ENCODE measurements at regions not wholly inside any gene's neighbourhood (a gene's known extent, or its start where the extent isn't known, plus 50 kb on each side); places are given as distances from the start of the nearest gene placed in this dataset.
"Not testable (repeated sequence)": the region's sequence is repeated elsewhere in the genome, so short reads cannot be mapped to it uniquely, and the experiment has no call there.

GRCh38 chr9:62912278-62912677, 1722.4 kb downstream of the SPATA31A7 start:
- DNase-seq (ENCODE audit: extremely low read depth in 1 of 11, low read depth in 9 of 11, low spot score in 4 of 11) = not testable (repeated sequence)

- DNase-seq (ENCODE audit: extremely low read depth in 1 of 11, low read depth in 9 of 11, low spot score in 4 of 11) = not testable (repeated sequence)
These were observed 1725.3 kb downstream of the SPATA31A7 start for GRCh38 chr9:62915168-62915567.

GRCh38 chr9:62915661-62916060, 1725.8 kb downstream of the SPATA31A7 start:
- DNase-seq (ENCODE audit: extremely low read depth in 1 of 11, low read depth in 9 of 11, low spot score in 4 of 11) = not testable (repeated sequence)

- not testable (repeated sequence) for DNase-seq (ENCODE audit: extremely low read depth in 1 of 11, low read depth in 9 of 11, low spot score in 4 of 11)
These were observed 1729.0 kb downstream of the SPATA31A7 start for GRCh38 chr9:62918648-62919385.

GRCh38 chr9:62931484-62931883, 1741.6 kb downstream of the SPATA31A7 start:
- not testable (repeated sequence) for DNase-seq (ENCODE audit: extremely low read depth in 1 of 11, low read depth in 9 of 11, low spot score in 4 of 11)

GRCh38 chr9:62952840-62953239, 1763.0 kb downstream of the SPATA31A7 start:
- DNase-seq (ENCODE audit: extremely low read depth in 1 of 11, low read depth in 9 of 11, low spot score in 4 of 11) = not testable (repeated sequence)
